ENCODE measurements at regions not wholly inside any gene's neighbourhood (a gene's known extent, or its start where the extent isn't known, plus 50 kb on each side); places are given as distances from the start of the nearest gene placed in this dataset.

DNA sequence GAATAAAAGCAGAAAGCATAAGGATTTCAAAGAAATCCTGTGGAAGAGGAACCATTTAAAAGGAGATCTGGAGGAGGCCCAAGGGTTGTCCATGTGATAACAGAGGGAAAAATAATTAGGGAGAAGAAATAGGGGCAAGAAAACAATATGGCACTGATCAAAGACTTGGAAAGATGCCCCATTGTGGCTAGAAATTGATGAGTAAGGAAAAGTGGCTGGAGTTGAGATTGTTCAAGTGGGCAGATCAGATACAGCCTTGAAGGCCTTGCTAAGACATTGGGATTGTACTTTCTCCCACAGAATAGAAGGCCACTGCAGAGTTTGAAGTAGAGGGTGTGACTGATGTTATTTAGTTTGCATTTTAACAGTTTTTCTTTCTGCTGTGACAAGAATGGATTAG lies 213.3 kb downstream of the CBLN4 start:
- DNase-seq (ENCODE audit: low spot score) (no peak), ATAC-seq (no peak)
- intact Hi-C loops (cut with DNase I), result no loop called here

DNA sequence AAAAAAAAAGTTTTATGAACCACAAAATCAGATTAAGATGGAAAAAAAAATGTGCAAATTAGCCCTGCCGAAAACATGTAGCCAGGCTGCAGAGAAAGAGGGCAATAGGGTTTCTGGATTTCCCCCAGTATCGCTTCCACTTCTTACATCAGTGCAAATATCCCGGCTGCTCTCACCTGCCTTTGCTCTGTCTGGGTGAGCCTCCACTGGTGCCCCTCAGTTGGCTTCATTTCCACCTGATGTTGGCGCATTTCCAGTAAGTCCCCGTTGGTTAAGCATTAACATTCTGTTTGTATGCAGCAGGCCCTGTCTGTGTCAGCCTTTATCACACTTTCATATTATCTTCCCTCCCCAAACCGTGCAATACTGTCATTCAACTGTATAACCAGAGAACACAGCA lies 215.1 kb downstream of the CBLN4 start:
- DNase-seq (ENCODE audit: low spot score) (no peak), ATAC-seq (no peak)
- intact Hi-C loops (cut with DNase I), result no loop called here

DNA sequence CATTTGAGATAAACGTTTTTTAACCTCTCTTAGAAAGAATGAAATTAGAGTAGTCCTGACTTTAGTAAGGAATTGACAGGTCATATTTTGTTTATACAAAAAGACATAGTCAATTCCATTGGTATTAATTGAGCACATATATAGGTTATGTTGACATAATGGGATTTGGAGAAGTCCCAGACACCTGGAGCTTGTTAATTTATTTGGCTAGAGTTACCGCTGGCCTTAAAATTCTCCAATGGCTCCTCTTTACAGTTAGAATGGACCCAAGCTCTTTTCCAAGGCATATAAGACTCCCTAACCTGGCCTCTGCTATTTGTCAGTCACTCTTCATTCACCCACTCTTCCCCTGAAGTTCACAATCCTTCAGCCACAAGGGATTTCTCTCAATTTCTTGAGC lies 221.3 kb downstream of the CBLN4 start:
- DNase-seq (ENCODE audit: low spot score) (no peak), ATAC-seq (no peak)
- intact Hi-C loops (cut with DNase I), result no loop called here

DNA sequence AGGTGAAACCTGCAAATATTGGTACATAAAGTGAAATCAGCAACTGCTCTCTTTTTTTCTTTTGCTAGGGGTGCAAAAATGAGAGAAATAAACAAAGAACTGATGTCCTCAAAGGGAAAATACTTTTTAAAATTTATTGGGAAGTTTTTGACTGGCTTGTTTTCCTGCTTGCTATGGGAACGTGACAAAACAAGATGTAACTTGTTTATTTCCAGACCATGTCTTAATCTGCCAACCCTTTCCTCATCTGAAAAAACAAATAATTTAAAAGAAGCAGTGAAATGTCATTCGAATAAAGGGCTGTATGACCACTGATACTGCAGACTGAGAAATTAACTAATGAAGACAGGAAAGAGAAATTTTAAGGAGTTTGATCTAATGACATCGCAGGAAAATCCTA lies 221.9 kb downstream of the CBLN4 start:
- ATAC-seq, result no peak
- DNase-seq (ENCODE audit: low spot score), result no peak
- intact Hi-C loops (cut with DNase I), result no loop called here

DNA sequence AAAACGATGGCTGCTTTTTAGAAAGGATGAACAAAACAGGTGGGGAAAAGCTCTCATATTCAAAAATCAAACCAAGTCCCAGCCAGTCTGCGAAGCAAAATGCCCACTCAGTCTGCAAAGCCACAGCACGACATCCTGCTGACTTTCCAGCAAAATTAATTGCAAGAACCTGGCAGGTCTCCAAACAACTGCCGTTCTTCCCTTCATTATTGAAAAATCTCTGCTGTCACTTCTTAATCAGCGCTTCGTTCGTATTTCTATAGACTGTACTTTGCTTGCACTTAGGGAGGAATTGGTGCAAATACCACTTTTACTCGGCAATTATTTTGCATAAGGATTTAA lies 222.4 kb downstream of the CBLN4 start:
- intact Hi-C loops (cut with DNase I), result no loop called here
- ATAC-seq (no peak), DNase-seq (ENCODE audit: low spot score) (no peak)

DNA sequence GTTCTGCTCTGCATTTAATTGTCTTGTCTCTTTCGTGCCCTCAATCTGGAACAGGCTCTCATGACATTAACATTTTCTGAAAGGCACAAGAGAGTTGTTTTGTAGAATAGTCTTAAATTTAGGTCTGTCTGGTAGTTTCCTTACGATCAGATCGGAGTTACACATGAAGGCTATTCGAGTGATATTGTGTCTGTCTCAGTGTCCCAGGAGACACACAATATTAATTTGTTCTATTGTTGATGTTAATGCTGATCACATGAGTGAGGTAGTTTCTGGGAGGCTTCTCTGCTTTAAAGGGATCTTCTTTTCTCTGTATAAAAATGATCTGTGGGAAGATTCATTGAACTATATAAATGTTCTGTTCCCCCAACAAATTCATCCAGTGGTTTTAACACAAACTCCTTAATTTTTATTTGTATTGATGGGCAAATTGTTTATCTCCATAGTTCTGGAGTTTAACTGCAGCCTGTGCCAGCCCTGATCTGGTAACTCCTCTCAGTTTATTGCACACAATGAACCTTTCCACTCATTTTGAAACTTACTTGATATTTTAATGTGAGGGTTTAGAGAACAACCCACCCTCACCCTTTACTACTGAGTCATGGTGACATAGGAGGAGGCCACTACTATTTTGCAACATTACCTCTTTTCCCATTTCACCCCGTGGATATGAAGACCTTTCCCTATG lies 223.0 kb downstream of the CBLN4 start:
- intact Hi-C loops (cut with DNase I), result no loop called here
- ATAC-seq (no peak), DNase-seq (ENCODE audit: low spot score) (no peak)

DNA sequence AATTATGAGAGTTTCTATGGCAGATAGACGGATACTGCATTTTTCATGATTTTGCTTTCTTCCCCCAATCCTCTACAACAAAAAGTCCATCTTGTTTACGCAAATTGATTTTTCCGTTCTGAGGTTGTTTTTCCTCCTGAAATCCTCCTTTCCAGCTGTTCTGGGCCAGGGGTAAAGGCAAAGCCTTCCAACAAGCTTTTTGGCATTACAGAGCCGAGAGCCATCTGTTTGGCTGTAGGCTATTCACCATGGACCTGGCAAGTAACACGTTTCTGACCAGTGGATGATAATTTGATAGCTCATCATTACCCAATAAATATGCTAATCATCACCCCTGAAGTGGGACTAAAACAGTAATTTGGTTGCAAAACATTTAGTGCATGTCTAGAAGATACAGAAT lies 226.5 kb downstream of the CBLN4 start:
- ATAC-seq, result no peak
- intact Hi-C loops (cut with DNase I), result no loop called here
- DNase-seq (ENCODE audit: low spot score), result no peak

DNA sequence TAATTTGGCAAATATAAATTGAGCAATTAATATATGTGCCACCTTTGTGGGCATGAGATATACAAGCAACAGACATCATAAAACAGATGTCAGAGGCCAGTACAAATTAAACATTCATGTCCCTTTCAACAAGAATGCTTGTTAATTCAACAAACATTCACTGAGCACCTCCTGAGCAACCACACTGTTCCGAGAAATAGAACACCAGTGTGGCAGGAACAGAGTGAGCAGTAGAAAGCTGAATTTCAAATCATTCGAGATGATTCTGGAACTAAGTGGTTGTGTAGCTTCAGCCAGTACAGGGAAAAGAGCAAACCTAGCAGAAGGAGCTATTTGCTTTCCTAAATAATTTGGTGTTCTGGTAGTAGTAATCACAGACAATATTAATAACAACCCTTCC lies 227.7 kb downstream of the CBLN4 start:
- ATAC-seq, result no peak
- intact Hi-C loops (cut with DNase I), result no loop called here
- no peak for DNase-seq (ENCODE audit: low spot score)

DNA sequence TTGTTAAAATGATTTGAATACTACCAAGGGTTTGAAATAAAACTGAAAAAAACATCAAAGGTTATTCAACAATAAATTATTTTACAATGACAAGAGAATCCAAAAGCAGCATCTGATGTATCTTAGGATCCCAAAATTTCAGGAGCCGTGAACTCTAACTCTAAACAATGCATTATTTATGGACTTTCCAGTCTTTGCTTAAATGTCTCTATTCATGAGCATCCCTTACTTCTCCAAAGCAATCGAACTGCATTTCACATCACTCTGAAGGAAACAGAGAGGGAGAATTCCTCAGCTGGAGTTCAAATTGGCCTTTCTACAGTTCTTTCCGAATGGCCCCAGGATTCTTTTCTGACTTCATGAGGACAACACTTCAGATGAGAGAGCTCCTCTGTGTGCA lies 229.1 kb downstream of the CBLN4 start:
- intact Hi-C loops (cut with DNase I), result no loop called here
- no peak for ATAC-seq
- DNase-seq (ENCODE audit: low spot score), result no peak

DNA sequence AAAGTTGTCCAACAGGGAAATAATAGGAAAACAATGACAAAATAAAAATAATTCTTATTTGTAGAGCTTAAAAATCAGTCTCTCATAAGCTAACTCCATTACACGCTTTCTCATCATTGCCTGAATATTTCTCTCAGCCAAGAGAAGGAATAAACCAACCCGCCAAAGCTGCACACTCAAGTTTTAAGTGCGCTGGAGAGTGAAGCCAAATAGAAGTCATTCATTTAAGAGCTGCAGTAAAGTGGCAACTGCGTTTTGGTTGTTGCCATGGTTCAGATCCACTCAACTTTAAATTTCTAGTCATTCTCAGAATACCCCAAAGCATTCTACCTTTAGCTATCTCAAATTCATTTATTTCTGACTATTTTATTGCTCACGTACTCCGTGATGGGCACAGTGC lies 230.7 kb downstream of the CBLN4 start:
- DNase-seq (ENCODE audit: low spot score), result no peak
- ATAC-seq, result no peak
- intact Hi-C loops (cut with DNase I), result no loop called here

DNA sequence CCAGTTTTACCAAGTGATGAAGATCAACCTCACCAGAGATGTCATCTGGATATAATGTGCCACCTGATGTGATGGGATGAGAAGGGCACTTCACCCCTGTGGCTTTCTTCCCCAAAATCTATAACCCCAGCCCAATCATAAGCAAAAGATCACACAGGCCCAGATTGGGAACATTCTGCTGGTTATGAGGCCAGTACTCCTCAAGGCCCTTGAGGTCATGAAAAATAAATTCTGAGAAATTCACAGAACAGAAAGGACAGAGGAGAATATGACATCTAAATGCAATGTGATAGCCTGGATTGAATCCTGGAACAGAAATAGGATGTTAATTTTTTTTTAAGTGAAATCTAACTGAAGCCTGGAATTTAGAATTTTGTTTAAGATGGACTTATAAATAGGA lies 243.5 kb downstream of the CBLN4 start:
- DNase-seq (ENCODE audit: low spot score) (no peak), ATAC-seq (peak; percentile 78)
- intact Hi-C loops (cut with DNase I), result no loop called here

DNA sequence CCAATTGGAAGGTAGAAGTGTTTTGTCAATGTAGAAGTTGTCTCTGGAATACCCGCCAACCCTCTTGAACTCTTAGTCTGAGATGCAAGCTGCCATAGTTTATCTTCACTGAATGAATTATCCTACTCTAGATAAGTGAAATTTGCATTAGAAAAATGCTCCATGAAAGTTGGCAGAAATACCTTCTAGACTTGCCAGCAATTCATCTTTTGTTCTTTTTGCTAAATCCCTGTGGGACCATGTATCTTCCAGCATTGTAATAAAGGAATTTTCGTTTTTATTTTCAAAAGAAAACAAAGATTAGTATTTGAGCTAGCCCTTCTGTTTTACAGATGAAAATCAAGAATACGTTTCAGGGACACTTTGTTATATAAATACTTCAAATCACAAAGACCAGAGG lies 244.2 kb downstream of the CBLN4 start:
- DNase-seq (ENCODE audit: low spot score) (no peak), ATAC-seq (peak; percentile 62)
- intact Hi-C loops (cut with DNase I), result no loop called here

DNA sequence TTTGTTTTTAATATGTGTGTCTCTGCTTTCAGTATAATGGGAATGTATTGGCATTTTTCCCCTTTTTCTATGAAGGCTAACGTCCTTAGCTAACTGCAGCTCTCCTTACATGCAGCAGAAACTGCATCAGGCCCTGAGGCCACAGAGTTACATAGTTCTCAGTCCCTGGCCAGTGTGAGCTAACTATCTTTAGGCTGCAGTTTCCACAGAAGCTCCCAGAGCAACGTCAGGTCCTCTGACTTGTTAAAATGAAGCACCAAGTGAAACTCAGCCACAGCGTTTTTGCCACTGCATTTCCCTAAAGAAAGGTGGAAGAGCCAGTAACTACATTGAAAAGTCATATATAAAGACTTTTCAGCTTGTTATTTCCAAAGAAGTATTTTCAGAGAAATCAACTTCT lies 244.7 kb downstream of the CBLN4 start:
- intact Hi-C loops (cut with DNase I), result no loop called here
- DNase-seq (ENCODE audit: low spot score), result no peak
- ATAC-seq, result peak; percentile 79

DNA sequence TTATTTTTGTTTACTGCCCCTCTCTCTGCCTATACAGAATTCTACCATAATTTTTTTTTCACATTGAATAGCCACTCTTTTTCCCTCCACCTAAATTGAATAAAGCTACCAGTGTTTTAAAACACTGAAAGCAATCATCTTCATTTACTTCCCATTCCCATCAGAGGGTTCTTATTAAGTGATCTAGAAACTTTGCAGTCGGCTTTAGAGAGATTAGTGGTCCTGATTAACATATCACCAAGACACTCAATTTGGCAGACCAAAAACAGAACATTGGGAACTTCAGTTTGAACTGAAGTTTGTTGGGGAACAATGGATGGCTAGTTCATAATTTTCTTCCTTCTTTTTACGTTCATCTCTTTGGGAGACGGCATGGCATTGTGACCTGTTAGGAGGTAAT lies 249.5 kb downstream of the CBLN4 start:
- DNase-seq (ENCODE audit: low spot score), result no peak
- no peak for ATAC-seq
- intact Hi-C loops (cut with DNase I), result no loop called here

DNA sequence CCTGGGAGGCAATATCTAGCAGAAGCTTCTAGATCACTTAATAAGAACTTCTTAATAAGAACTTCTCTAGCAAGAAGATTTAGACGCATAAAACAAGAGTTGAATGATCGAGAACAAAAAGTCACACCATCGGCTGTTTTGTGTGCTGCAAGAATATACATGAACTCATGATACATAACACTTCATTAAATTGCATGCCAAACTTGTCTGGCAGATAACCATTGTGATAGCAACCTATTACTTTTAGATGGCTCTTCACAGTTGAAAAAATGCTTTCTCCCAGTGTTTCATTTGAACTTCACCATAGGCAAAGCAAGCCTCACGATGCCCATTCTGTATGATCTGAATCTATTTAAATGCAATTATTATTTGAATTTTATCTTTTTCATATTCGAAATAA lies 249.9 kb downstream of the CBLN4 start:
- intact Hi-C loops (cut with DNase I), result no loop called here
- DNase-seq (ENCODE audit: low spot score), result no peak
- no peak for ATAC-seq

DNA sequence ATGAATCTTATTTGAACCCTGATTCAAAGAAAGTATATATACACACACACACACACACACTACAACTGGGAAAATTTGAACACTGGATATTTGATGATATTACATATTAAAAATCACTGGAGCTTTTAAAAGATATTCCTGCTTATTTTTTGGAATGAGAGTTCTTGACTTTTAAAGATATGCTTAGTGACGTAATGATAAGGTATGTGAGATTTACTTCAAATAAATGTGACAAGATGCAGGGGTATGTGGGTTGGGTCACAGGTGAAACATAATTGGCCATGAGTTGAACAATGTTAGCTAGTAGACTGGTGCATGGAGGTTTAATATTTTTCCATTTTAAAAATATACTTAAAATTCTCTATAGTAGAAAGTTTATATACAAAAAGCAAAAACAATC lies 258.6 kb downstream of the CBLN4 start:
- intact Hi-C loops (cut with DNase I), result no loop called here
- ATAC-seq, result no peak
- DNase-seq (ENCODE audit: low spot score), result no peak

DNA sequence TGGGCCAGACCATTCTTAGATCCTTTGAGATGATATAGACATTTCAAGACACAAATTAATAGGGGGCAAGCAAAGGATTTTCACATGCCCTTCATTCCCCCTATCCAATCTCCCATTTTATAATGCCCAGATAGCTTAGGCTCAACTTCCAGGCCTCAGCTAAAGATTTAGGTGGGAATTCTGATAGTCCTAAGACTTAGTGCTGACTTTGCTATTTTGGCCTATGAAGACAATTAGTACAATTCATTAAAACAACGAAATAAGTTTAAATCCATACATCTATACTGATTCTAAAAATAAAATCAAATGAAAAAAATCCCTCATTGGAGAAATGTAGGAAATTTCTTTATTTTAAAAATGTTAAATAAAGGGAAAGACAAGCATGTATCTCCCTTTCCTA lies 259.5 kb downstream of the CBLN4 start:
- intact Hi-C loops (cut with DNase I), result no loop called here
- DNase-seq (ENCODE audit: low spot score) (no peak), ATAC-seq (no peak)

DNA sequence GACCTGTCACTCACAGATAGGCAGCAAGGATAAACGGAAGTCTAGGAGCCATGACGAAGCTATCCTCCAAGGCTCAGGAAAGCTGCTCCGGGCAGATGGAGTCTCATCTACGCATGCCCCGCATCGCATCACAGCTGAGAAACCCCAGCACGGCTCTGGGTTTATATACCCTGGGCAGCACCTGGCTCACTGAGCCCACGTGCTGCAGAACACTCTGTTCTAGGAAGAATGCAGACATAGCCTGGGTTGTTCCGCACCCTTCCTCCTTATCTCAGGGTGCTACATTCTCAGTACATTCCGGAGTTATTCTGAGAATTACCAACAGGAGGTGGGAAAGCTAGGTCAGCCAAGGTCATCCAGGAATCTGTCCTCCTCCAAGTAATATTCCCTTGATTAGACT lies 260.4 kb downstream of the CBLN4 start:
- intact Hi-C loops (cut with DNase I), result no loop called here
- DNase-seq (ENCODE audit: low spot score), result no peak

DNA sequence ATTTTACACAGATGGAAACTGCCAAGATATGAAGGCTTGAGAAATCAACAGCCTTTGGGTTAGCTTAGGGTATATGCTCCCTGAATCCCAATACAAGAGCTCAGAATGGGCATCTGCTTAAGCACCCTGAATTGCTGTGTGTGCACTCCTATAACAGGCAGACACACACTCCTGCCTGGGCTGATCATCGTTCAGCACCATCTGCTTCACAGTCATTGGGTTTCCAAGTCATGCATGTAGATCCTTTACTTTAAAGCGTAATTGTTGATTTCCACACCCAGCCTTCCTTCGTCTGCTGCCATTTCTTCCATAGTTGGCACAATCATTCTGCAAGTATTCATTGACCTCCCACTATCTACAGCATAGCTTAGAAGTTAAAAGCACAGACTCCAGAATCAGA lies 263.5 kb downstream of the CBLN4 start:
- intact Hi-C loops (cut with DNase I), result no loop called here
- DNase-seq (ENCODE audit: low spot score), result no peak

More for the DNA sequence above, 260.4 kb downstream of the CBLN4 start:
- ATAC-seq, result peak; percentile 91

DNA sequence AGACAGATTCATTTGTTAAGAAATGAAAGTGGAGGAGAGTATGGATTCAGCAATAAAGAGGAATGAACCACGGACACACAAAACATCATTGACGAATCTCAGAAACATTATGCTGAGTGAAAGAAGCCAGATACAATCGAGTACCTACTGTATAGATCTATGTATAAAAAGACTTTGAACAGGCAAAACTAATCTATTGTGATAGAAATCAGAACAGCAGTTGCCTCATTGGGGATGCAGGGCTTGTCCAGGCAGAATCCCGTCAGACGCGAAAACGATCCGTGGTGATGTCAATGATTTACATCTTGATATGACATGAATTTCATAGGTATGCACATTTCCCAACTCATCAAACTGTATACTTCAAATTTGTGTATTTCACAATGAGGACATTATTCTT lies 265.2 kb downstream of the CBLN4 start:
- DNase-seq (ENCODE audit: low spot score) (no peak), ATAC-seq (no peak)
- intact Hi-C loops (cut with DNase I), result no loop called here

More for the DNA sequence above, 263.5 kb downstream of the CBLN4 start:
- no peak for ATAC-seq

DNA sequence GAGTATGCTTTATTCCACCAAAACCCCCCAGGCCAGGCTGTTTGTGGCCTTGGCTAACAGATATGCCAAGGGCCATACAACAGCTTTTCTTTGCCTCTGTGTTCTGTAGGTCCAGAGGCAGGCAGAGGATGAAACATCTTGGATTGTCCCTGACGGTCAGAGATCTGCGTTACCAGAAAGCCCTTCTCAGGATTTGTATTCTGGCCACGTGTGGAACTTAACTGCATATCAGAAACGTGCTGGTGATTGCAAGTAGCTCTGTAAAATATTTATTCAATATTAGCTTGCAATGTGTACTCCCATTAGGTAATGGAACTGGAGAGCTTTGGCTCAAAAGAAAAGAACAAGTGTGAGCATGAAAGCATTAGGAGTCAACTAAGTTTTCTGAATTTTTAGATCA lies 275.0 kb downstream of the CBLN4 start:
- DNase-seq (ENCODE audit: low spot score) (no peak), ATAC-seq (no peak)
- intact Hi-C loops (cut with DNase I), result no loop called here

DNA sequence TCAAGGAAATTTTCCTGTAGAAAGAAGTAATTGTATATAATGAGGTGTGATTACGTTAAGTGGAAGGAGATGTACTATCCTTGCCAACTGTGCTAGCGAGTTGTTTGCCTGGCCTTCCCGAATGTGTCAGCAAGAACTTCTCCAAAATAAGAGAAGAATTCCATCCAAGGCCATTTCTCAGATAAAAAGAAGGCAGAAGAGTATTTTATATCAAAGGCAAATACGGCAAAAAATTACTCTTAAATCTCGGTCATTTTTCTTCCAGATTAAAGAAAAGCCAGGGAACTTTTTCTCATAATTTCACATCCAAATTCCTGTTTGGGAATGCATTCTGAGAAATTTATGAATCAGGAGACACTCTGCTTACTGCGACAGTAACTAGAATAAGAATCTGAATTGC lies 290.6 kb downstream of the CBLN4 start:
- no peak for DNase-seq (ENCODE audit: low spot score)
- ATAC-seq, result no peak
- intact Hi-C loops (cut with DNase I), result no loop called here
